Transverse colon (tissue), 4 donors: ENCODE measurements at regions not wholly inside any gene's neighbourhood (a gene's known extent, or its start where the extent isn't known, plus 50 kb on each side); places are given as distances from the start of the nearest gene placed in this dataset.

Source experiments
- DNase-seq: peaks from one replicate; pipeline ENCODE4 v3.0.0-alpha.2; 2019
- H3K27ac ChIP-seq, 4 donors: fragments of 200-600 bp; sonication (generic); 2 replicates each; pipeline ENCODE4 v1.5.1; 2016 to 2018; ENCODE audit warnings: inconsistent platforms in 4 of 4
- H3K27me3 ChIP-seq: fragments of 200-600 bp; sonication (generic); 2 replicates; pipeline ENCODE4 v1.5.1; 2017; ENCODE audit warnings: inconsistent platforms
- H3K36me3 ChIP-seq, 4 donors: fragments of 200-600 bp; sonication (generic); 2 replicates each; pipeline ENCODE4 v1.5.1; 2017 to 2019; ENCODE audit warnings: inconsistent platforms in 4 of 4
- H3K4me1 ChIP-seq, 4 donors: fragments of 200-600 bp; sonication (generic); 2 replicates each; pipeline ENCODE4 v1.5.1; 2017 to 2020; ENCODE audit warnings: inconsistent platforms in 4 of 4
- H3K4me3 ChIP-seq, 4 donors: fragments of 200-600 bp; sonication (generic); 1 replicate in 1 of 4; 2 replicates in 3 of 4; pipeline versions ENCODE4 v1.5.1 to v1.6.1; 2017 to 2019; ENCODE audit warnings: inconsistent platforms in 4 of 4
- H3K9me3 ChIP-seq, 2 donors: fragments of 200-600 bp; sonication (generic); 2 replicates each; pipeline ENCODE4 v1.5.1; 2017 to 2019; ENCODE audit warnings: inconsistent platforms in 2 of 2
- EP300 ChIP-seq: sonication (generic); formaldehyde crosslinking; IDR thresholded peaks from one replicate; pipeline ENCODE4 v1.6.1; 2017; ENCODE audit warnings: antibody characterized with exemption, low read depth
- POLR2A ChIP-seq: fragments of 450-650 bp; IDR thresholded peaks from one replicate; pipeline ENCODE4 v1.6.1; 2016; ENCODE audit warnings: antibody characterized with exemption, mild to moderate bottlenecking, moderate library complexity
- POLR2AphosphoS5 ChIP-seq, 3 donors: sonication (generic); formaldehyde crosslinking; IDR thresholded peaks; one replicate each; pipeline ENCODE4 v1.6.1; 2016; ENCODE audit warnings: antibody characterized with exemption in 3 of 3
- WGBS, 2 donors: methylation state at CpG; one replicate each; pipeline ENCODE4 v1.1.5; 2018; ENCODE audit warnings: low coverage in 1 of 2; 5-methylcytosine and 5-hydroxymethylcytosine counted together
- in situ Hi-C, 4 donors: fragments of 200-750 bp; cut with MboI; loops; one replicate each; pipeline versions ENCODE4 v1.15.0 to v1.15.1; 2017; ENCODE audit warnings: low sequenced_read_pairs in 3 of 4, low pct_ligation_motif_present in 1 of 4, low pct_unique_long_range_greater_than_20kb in 1 of 4
- intact Hi-C: fragments of 100-400 bp; cut with DNase I; formaldehyde crosslinking; loops from one replicate; pipeline ENCODE4 v1.15.1; 2023; ENCODE audit warnings: low total_unique reads
- TF ChIP-seq, protein P1 (sequence below), 5 experiments: fragments of 200-600 bp in 3 of 5; fragments of 450-650 bp in 2 of 5; sonication (generic) in 3 of 5; IDR thresholded peaks; 1 replicate in 2 of 5; 2 replicates in 3 of 5; pipeline ENCODE4 v1.5.1; 2016 to 2017; ENCODE audit warnings: antibody characterized with exemption in 5 of 5, inconsistent platforms in 3 of 5, mild to moderate bottlenecking in 2 of 5, moderate library complexity in 1 of 5

DNA sequence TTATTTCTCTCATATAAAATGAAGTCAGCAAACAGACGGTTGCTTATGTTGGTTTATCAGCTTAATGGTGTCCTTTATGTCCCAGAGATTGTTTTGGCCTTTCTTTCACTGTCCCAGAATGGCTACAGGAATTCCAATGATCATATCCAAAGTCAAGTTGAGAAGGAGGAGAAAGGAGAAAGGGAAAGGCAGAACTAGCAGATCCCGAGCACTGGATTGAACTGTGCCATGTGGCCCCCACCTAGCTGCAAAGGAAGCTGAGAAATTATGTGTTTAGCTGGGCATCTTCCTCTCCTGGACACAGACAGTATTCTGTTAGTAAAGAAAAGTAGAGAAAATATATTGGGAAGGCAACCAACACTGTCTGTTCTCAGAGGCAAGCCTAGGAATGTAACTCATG is 90.7 kb upstream of the ANO4 start:
- intact Hi-C loops (no loop called here), in situ Hi-C loops (no loop called here)
- Histone ChIP-seq H3K4me3 (no peak overlapping the region), H3K27ac (no peak overlapping the region), H3K27me3 (no peaks in the 10 kb centered on the region), H3K36me3 (no peaks in the 10 kb centered on the region), H3K4me1 (no peaks in the 10 kb centered on the region), H3K9me3 (no peaks in the 10 kb centered on the region)
- DNase-seq = no peak
- TF ChIP-seq EP300 = no peak
- TF ChIP-seq POLR2A = no peak
- TF ChIP-seq POLR2AphosphoS5 (IDR thresholded peaks at IDR 0.05) = no peak
- TF ChIP-seq, protein P1, sequence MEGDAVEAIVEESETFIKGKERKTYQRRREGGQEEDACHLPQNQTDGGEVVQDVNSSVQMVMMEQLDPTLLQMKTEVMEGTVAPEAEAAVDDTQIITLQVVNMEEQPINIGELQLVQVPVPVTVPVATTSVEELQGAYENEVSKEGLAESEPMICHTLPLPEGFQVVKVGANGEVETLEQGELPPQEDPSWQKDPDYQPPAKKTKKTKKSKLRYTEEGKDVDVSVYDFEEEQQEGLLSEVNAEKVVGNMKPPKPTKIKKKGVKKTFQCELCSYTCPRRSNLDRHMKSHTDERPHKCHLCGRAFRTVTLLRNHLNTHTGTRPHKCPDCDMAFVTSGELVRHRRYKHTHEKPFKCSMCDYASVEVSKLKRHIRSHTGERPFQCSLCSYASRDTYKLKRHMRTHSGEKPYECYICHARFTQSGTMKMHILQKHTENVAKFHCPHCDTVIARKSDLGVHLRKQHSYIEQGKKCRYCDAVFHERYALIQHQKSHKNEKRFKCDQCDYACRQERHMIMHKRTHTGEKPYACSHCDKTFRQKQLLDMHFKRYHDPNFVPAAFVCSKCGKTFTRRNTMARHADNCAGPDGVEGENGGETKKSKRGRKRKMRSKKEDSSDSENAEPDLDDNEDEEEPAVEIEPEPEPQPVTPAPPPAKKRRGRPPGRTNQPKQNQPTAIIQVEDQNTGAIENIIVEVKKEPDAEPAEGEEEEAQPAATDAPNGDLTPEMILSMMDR (IDR thresholded peaks at IDR 0.05) = no peak
- WGBS, 2 donors = 83 to 87% methylated on average over 2 of the region's 2 CpGs

DNA sequence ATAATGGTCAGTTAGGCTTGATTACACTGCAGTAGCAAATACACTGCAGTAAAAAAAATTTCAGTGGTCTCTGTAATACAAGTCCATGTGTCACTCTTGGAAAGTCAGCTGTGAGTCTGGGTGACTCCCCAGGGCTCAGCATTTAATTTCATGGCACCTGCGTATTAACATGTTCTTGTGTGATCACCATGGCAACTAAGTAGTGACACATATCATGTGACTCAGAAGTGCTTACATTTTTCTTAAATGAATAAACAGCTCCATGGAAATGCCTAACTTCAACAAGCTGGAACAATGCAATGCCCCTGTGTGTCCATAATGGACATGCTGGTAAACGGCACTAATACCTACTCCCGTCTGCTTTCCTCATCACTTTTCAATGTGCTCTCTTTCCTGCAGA is 88.5 kb upstream of the ANO4 start:
- TF ChIP-seq POLR2A (no peak), EP300 (no peak), POLR2AphosphoS5 (IDR thresholded peaks at IDR 0.05) (no peak)
- TF ChIP-seq, protein P1 (IDR thresholded peaks at IDR 0.05) = no peak
- H3K36me3 ChIP-seq = no peaks in the 10 kb centered on the region
- WGBS, 2 donors = 70% methylated on average over 3 of the region's 3 CpGs; no CpG with 5 or more reads in 1 of the 2 donors
- no peak overlapping the region for H3K27ac ChIP-seq
- DNase-seq = no peak
- in situ Hi-C loops (no loop called here), intact Hi-C loops (no loop called here)
- no peak overlapping the region for H3K4me3 ChIP-seq
- no peaks in the 10 kb centered on the region for H3K4me1 ChIP-seq
- no peaks in the 10 kb centered on the region for H3K27me3 ChIP-seq
- H3K9me3 ChIP-seq = no peaks in the 10 kb centered on the region

DNA sequence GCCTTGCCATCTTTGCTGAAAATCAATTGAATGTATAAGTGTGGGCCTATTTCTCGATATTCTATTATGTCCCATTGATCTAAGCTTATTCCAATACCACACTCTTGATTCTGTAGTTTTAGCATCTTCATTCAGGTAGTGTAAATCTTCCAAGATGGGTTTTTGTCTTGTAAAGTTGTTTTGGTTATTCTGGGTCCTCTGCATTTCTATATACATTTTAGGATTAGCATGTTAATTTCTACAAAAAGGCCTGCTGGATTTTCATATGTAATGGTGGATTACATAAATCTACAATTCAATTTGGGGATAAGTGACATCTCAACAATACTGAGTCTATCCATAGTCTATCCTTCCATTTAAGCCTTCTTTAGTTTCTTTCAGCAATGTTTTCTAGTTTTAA is 86.0 kb upstream of the ANO4 start:
- H3K27ac ChIP-seq = no peak overlapping the region
- intact Hi-C loops = no loop called here
- WGBS, 2 donors = 33 to 58% methylated on average over 1 of the region's 1 CpG
- H3K4me1 ChIP-seq = no peaks in the 10 kb centered on the region
- in situ Hi-C loops = no loop called here
- H3K9me3 ChIP-seq = no peaks in the 10 kb centered on the region
- DNase-seq = no peak
- H3K36me3 ChIP-seq = no peaks in the 10 kb centered on the region
- H3K4me3 ChIP-seq = no peak overlapping the region
- peaks cover 1% of the 10 kb centered on the region for H3K27me3 ChIP-seq
- TF ChIP-seq, protein P1 (IDR thresholded peaks at IDR 0.05) = no peak
- no peak for TF ChIP-seq EP300
- no peak for TF ChIP-seq POLR2A
- TF ChIP-seq POLR2AphosphoS5 (IDR thresholded peaks at IDR 0.05) = no peak

DNA sequence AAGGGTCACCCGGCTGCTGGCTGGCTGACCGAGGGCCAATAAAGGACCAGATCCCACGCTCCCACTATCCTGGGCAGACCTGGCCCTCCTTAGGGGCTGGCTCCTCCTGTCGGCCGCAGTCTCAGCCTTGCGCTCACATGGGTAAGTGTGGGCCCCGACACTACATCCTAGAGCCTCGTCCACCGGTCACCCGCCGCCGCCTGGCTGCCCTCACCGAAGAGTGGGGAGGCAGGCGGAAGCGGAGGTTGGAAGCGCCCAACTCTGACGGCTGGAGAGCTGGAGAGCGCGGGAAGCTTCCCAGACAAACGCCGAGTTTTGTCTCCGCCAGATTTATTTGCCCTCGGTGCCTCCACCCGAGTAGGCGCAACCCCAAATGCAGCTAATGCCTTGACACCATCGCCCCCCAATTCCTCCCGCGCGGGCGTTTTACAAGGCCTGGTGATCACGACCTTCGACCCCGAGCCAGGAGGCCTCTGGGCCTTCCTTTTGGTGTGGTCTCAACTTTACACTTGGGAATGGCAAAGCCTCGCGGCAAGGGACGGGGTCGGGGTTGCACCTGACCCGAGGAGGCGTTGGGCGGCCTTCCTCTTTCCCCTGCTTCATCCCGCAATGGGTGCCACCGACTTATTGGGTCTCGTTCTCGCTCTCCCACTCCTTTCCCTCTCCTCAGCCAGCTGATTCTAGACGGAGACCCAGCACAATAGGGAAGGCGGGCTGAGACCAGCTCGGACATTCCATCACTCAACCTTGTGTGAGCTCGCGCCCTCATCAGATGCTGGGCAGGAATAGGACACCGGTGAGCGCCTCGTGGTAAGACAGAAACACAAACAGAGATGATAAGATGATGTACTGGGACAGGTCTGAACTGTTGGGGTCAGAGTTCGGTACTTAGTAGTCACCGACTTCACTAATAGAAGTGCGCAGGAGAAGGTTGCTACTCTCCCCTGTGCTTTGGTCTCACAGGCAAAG is 78.3 kb upstream of the ANO4 start:
- TF ChIP-seq EP300 (no peak), POLR2AphosphoS5 (IDR thresholded peaks at IDR 0.05) (no peak), POLR2A (no peak)
- TF ChIP-seq, protein P1 (IDR thresholded peaks at IDR 0.05) = no peak
- Histone ChIP-seq H3K4me3 (peak overlapping the region in 2 of 4 donors; percentile 37 to 38), H3K9me3 (no peaks in the 10 kb centered on the region), H3K27ac (no peak overlapping the region), H3K27me3 (peaks cover 59% of the 10 kb centered on the region), H3K4me1 (peaks cover 0 to 9% (median 9%) of the 10 kb centered on the region in 4 donors), H3K36me3 (no peaks in the 10 kb centered on the region)
- WGBS, 2 donors = 27 to 56% methylated on average over 3 to 55 of the region's 55 CpGs
- intact Hi-C loops = no loop called here
- in situ Hi-C loops = no loop called here
- no peak for DNase-seq
